ENCODE measurements at regions not wholly inside any gene's neighbourhood (a gene's known extent, or its start where the extent isn't known, plus 50 kb on each side); places are given as distances from the start of the nearest gene placed in this dataset.

DNA sequence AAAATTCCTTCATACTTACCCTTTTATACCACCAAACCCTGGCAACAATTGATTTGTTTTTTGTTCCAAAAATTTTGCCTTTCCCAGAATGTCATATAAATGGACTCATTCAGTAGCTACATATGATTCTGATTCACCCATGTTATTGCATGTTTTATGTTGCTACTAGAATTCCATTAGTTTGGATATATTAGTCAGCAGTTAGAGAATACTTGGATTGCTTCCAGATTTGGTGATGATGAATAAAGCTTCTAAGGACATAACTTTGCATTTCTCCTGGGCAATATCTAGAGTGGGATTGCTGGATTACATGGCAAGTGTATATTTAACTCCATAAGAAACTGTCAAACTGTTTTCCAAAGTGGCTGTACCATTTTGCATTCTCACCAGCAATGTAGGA is 806.9 kb downstream of the DNAJB9 start:
- no peak overlapping the region for H2AFZ ChIP-seq (ENCODE audit: low read length)
- TF ChIP-seq, protein P1, sequence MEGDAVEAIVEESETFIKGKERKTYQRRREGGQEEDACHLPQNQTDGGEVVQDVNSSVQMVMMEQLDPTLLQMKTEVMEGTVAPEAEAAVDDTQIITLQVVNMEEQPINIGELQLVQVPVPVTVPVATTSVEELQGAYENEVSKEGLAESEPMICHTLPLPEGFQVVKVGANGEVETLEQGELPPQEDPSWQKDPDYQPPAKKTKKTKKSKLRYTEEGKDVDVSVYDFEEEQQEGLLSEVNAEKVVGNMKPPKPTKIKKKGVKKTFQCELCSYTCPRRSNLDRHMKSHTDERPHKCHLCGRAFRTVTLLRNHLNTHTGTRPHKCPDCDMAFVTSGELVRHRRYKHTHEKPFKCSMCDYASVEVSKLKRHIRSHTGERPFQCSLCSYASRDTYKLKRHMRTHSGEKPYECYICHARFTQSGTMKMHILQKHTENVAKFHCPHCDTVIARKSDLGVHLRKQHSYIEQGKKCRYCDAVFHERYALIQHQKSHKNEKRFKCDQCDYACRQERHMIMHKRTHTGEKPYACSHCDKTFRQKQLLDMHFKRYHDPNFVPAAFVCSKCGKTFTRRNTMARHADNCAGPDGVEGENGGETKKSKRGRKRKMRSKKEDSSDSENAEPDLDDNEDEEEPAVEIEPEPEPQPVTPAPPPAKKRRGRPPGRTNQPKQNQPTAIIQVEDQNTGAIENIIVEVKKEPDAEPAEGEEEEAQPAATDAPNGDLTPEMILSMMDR (IDR thresholded peaks at IDR 0.05; ENCODE audit: extremely low read depth, low read depth, low read length): no peak
- no peak overlapping the region for H3K4me3 ChIP-seq (ENCODE audit: insufficient read depth, low read length)
- H3K79me2 ChIP-seq (ENCODE audit: insufficient read depth, low read length): no peaks in the 10 kb centered on the region
- no peaks in the 10 kb centered on the region for H3K36me3 ChIP-seq (ENCODE audit: insufficient read depth, low read length)
- no peaks in the 10 kb centered on the region for H3K9me3 ChIP-seq (ENCODE audit: low read depth, low read length)
- H3K4me1 ChIP-seq (ENCODE audit: insufficient read depth, low read length): no peaks in the 10 kb centered on the region
- H4K20me1 ChIP-seq (ENCODE audit: insufficient read depth, low read length): no peaks in the 10 kb centered on the region
- no peak for DNase-seq (ENCODE audit: insufficient read length, low spot score, missing footprints)
- no peak overlapping the region for H3K27ac ChIP-seq (ENCODE audit: low read depth, low read length)
- H3K4me2 ChIP-seq (ENCODE audit: insufficient read depth, low read length): no peak overlapping the region
- H3K27me3 ChIP-seq (ENCODE audit: insufficient read depth, low read length): no peaks in the 10 kb centered on the region

DNA sequence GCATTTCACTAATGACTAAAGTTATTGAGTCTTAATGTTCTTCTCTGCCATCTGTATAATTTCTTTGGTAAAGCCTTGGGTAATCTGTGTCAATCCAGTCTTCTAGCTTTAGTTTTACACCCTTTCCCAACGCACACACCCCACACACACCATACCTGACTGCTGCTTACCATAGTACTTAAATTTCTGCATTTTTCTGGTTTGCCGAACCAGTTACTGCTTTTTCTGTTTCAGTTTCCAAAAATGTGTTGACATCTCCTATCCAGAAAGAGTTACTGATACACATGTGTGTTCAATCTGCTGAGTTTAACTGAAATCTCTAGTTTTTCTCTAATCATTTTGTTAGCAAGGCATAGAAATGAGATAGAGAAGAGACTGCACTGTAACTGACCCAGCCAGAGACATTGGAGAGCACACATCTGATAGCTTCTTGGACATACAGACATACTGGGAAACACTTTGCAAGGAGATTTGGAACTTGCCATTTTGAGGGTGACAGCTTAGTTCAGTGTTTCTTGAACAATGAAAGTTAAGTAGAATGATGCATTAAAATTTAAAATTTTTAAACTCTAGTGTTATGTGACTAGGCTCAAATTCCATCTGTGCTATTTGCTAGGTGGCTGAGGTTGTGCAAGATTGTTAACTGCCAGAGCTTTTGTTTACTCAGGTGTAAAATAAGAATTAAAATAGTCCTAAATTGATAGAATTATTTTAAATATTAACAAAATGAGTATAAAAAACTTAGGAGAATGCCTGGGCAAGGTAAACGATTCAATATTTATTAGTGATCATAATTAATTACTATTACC is 807.6 kb downstream of the DNAJB9 start:
- H4K20me1 ChIP-seq (ENCODE audit: insufficient read depth, low read length): no peaks in the 10 kb centered on the region
- no peak for DNase-seq (ENCODE audit: insufficient read length, low spot score, missing footprints)
- no peak overlapping the region for H3K27ac ChIP-seq (ENCODE audit: low read depth, low read length)
- no peak overlapping the region for H3K4me3 ChIP-seq (ENCODE audit: insufficient read depth, low read length)
- H3K79me2 ChIP-seq (ENCODE audit: insufficient read depth, low read length): no peaks in the 10 kb centered on the region
- no peaks in the 10 kb centered on the region for H3K4me1 ChIP-seq (ENCODE audit: insufficient read depth, low read length)
- TF ChIP-seq, protein P1 (IDR thresholded peaks at IDR 0.05; ENCODE audit: extremely low read depth, low read depth, low read length): no peak
- H3K36me3 ChIP-seq (ENCODE audit: insufficient read depth, low read length): no peaks in the 10 kb centered on the region
- no peaks in the 10 kb centered on the region for H3K27me3 ChIP-seq (ENCODE audit: insufficient read depth, low read length)
- no peaks in the 10 kb centered on the region for H3K9me3 ChIP-seq (ENCODE audit: low read depth, low read length)
- H2AFZ ChIP-seq (ENCODE audit: low read length): no peak overlapping the region
- H3K4me2 ChIP-seq (ENCODE audit: insufficient read depth, low read length): no peak overlapping the region

DNA sequence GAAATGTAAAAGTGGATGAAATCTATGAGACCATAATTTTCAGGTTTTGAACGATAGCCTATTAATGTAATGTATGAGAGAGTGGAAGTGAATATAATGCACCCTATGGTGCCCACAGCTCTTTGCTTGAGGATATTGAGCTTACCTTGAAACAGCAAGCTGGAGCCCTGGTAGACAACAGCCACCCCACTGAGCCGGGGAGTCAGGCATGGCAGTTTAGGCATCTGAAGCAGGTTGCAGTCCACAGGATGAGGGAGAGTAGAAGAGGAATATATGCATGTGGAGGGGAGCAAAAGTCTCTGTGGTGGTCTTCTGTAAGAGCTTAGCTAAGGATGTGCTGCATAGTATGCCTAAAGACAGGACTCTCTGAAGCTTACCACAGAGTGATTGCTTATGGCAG is 817.3 kb downstream of the DNAJB9 start:
- Histone ChIP-seq H3K4me1 (ENCODE audit: insufficient read depth, low read length) (no peaks in the 10 kb centered on the region), H3K79me2 (ENCODE audit: insufficient read depth, low read length) (no peaks in the 10 kb centered on the region), H4K20me1 (ENCODE audit: insufficient read depth, low read length) (no peaks in the 10 kb centered on the region), H3K9me3 (ENCODE audit: low read depth, low read length) (no peaks in the 10 kb centered on the region), H2AFZ (ENCODE audit: low read length) (no peak overlapping the region), H3K36me3 (ENCODE audit: insufficient read depth, low read length) (no peaks in the 10 kb centered on the region), H3K27ac (ENCODE audit: low read depth, low read length) (no peak overlapping the region), H3K27me3 (ENCODE audit: insufficient read depth, low read length) (no peaks in the 10 kb centered on the region), H3K4me2 (ENCODE audit: insufficient read depth, low read length) (no peak overlapping the region), H3K4me3 (ENCODE audit: insufficient read depth, low read length) (no peak overlapping the region)
- no peak for DNase-seq (ENCODE audit: insufficient read length, low spot score, missing footprints)
- TF ChIP-seq, protein P1 (IDR thresholded peaks at IDR 0.05; ENCODE audit: extremely low read depth, low read depth, low read length): no peak

DNA sequence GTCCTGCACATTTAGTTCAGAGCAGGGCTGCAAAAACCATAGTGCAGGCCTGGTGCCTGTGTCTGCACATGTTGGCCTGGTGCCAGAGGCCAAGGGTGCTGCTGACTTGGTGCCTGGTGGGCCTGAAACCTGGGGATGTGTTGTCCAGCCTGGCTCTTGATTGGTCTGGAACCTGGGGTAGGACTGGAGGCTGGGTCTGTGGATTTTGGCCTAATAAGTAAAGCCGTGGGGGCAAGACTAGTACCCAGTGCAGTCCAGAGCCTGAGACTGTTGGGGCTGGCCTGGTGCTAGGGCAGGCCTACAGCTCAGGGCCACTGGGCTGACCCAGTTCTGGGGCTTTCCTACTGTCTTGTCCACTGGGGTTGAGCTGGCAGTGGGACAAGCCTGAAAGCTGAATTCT is 817.9 kb downstream of the DNAJB9 start:
- no peaks in the 10 kb centered on the region for H4K20me1 ChIP-seq (ENCODE audit: insufficient read depth, low read length)
- DNase-seq (ENCODE audit: insufficient read length, low spot score, missing footprints): no peak
- no peak overlapping the region for H3K4me3 ChIP-seq (ENCODE audit: insufficient read depth, low read length)
- no peak overlapping the region for H3K4me2 ChIP-seq (ENCODE audit: insufficient read depth, low read length)
- H3K9me3 ChIP-seq (ENCODE audit: low read depth, low read length): no peaks in the 10 kb centered on the region
- H2AFZ ChIP-seq (ENCODE audit: low read length): no peak overlapping the region
- H3K36me3 ChIP-seq (ENCODE audit: insufficient read depth, low read length): no peaks in the 10 kb centered on the region
- H3K4me1 ChIP-seq (ENCODE audit: insufficient read depth, low read length): no peaks in the 10 kb centered on the region
- no peak overlapping the region for H3K27ac ChIP-seq (ENCODE audit: low read depth, low read length)
- TF ChIP-seq, protein P1 (IDR thresholded peaks at IDR 0.05; ENCODE audit: extremely low read depth, low read depth, low read length): no peak
- no peaks in the 10 kb centered on the region for H3K27me3 ChIP-seq (ENCODE audit: insufficient read depth, low read length)
- H3K79me2 ChIP-seq (ENCODE audit: insufficient read depth, low read length): no peaks in the 10 kb centered on the region
